Vagina (tissue), 2 donors: ENCODE measurements at regions not wholly inside any gene's neighbourhood (a gene's known extent, or its start where the extent isn't known, plus 50 kb on each side); places are given as distances from the start of the nearest gene placed in this dataset.

ENCODE experiments used
- DNase-seq, 2 donors: peaks; one replicate each; pipeline ENCODE4 v3.0.0-alpha.2; 2017; ENCODE audit errors: extremely low spot score in 2 of 2
- H3K27ac ChIP-seq: fragments of 200-600 bp; sonication (generic); one replicate; pipeline ENCODE4 v1.5.1; 2019
- H3K27me3 ChIP-seq: fragments of 200-600 bp; sonication (generic); one replicate; pipeline ENCODE4 v1.5.1; 2019
- H3K36me3 ChIP-seq, 2 donors: fragments of 200-600 bp; sonication (generic); one replicate each; pipeline ENCODE4 v1.5.1; 2017 to 2019
- H3K4me1 ChIP-seq: fragments of 200-600 bp; sonication (generic); one replicate; pipeline ENCODE4 v1.5.1; 2019
- H3K4me3 ChIP-seq, 2 donors: fragments of 200-600 bp; sonication (generic); 1 replicate in 1 of 2; 2 replicates in 1 of 2; pipeline ENCODE4 v1.5.1; 2016 to 2019
- H3K9me3 ChIP-seq: fragments of 200-600 bp; sonication (generic); one replicate; pipeline ENCODE4 v1.5.1; 2019
- POLR2A ChIP-seq, 2 donors: fragments of 450-650 bp; IDR thresholded peaks; one replicate each; pipeline ENCODE4 v1.6.1; 2017; ENCODE audit warnings: antibody characterized with exemption in 2 of 2, mild to moderate bottlenecking in 2 of 2, moderate library complexity in 2 of 2
- POLR2AphosphoS5 ChIP-seq, 2 donors: sonication (generic); formaldehyde crosslinking; IDR thresholded peaks; one replicate each; pipeline ENCODE4 v1.9.0; 2017; ENCODE audit warnings: antibody characterized with exemption in 2 of 2, mild to moderate bottlenecking in 2 of 2, low read depth in 1 of 2; ENCODE audit not compliant: insufficient read depth in 1 of 2
- intact Hi-C: fragments of 100-400 bp; cut with DNase I; formaldehyde crosslinking; loops from one replicate; pipeline ENCODE4 v1.15.1; 2023
- TF ChIP-seq, protein P1 (sequence below), 3 experiments: fragments of 450-650 bp in 2 of 3; fragments of 200-600 bp in 1 of 3; sonication (generic) in 1 of 3; IDR thresholded peaks; one replicate each; pipeline ENCODE4 v1.5.1; 2017 to 2019; ENCODE audit warnings: antibody characterized with exemption in 3 of 3, mild to moderate bottlenecking in 2 of 3, moderate library complexity in 2 of 3

DNA sequence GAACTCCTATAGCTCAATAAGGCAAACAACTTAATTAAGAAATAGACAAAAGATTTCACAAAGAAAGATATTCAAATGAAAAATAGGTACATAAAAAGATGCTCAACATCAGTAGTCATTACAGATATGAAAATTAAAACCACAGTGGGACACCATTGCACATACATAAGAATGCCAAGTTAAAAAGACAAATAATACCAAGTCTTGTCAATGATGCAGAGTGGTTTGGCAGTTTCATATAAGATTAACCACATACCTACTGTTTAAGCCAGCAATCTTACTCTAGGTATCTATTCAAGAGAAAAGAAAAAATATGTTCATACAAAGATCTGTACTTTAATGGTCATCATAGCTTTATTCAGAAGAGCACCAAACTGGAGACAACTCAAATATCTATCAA lies 63.5 kb upstream of the GLS start:
- Histone ChIP-seq H3K36me3 (no peaks in the 10 kb centered on the region), H3K9me3 (no peaks in the 10 kb centered on the region), H3K4me1 (no peaks in the 10 kb centered on the region), H3K4me3 (no peak overlapping the region), H3K27me3 (no peaks in the 10 kb centered on the region), H3K27ac (no peak overlapping the region)
- no peak for DNase-seq
- intact Hi-C loops: no loop called here
- no peak for TF ChIP-seq POLR2AphosphoS5 (IDR thresholded peaks at IDR 0.05; ENCODE audit: insufficient read depth in 1 of 2, low read depth in 1 of 2)

DNA sequence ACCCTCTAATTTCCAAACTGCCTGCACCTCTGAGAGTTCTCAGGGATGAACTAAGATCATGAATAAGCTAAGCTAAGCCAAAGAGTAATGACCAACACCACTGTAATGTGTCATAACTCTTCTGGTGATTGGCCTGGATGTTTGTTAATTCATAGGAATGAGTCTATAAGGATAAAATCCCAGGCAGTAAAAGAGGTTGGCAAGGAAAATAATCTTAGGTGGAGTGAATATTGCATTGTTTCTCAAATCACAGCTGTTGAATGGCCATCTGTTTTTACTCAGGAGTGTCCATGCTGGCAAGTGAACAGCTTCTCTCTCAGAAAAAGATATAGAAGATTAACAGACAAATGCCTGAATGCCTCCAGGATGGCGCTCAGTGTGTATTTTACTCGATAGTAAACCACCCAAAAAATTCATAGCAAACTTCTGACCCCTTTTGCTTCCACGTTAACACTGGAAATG lies 60.8 kb upstream of the GLS start:
- H3K27ac ChIP-seq: no peak overlapping the region
- H3K9me3 ChIP-seq: no peaks in the 10 kb centered on the region
- H3K4me1 ChIP-seq: no peaks in the 10 kb centered on the region
- intact Hi-C loops: no loop called here
- H3K36me3 ChIP-seq: no peaks in the 10 kb centered on the region
- TF ChIP-seq POLR2AphosphoS5 (IDR thresholded peaks at IDR 0.05; ENCODE audit: insufficient read depth in 1 of 2, low read depth in 1 of 2) (no peak), POLR2A (IDR thresholded peaks at IDR 0.05) (no peak)
- TF ChIP-seq, protein P1, sequence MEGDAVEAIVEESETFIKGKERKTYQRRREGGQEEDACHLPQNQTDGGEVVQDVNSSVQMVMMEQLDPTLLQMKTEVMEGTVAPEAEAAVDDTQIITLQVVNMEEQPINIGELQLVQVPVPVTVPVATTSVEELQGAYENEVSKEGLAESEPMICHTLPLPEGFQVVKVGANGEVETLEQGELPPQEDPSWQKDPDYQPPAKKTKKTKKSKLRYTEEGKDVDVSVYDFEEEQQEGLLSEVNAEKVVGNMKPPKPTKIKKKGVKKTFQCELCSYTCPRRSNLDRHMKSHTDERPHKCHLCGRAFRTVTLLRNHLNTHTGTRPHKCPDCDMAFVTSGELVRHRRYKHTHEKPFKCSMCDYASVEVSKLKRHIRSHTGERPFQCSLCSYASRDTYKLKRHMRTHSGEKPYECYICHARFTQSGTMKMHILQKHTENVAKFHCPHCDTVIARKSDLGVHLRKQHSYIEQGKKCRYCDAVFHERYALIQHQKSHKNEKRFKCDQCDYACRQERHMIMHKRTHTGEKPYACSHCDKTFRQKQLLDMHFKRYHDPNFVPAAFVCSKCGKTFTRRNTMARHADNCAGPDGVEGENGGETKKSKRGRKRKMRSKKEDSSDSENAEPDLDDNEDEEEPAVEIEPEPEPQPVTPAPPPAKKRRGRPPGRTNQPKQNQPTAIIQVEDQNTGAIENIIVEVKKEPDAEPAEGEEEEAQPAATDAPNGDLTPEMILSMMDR (IDR thresholded peaks at IDR 0.05): no peak
- no peaks in the 10 kb centered on the region for H3K27me3 ChIP-seq
- H3K4me3 ChIP-seq: no peak overlapping the region
- no peak for DNase-seq

DNA sequence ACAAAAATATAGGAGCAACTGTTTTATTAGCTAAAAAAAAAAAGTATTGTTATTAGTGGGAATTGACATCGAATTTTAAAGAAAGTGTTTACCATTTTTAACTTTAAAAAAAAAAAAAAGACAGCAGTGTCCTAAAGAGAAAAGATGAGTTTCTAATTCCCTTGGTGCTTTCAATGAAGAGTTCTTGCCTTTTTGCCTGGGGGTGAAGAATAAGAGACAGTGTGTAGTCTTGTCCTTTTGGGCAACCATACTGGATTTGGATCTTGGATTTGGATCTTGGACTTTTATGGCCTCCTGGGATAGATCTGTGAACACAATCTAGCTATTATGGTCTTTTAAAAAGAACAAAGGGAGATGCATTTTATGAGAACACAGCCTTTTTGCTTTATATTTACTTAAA lies 60.2 kb upstream of the GLS start:
- Histone ChIP-seq H3K4me1 (no peaks in the 10 kb centered on the region), H3K36me3 (no peaks in the 10 kb centered on the region), H3K4me3 (no peak overlapping the region), H3K27ac (no peak overlapping the region), H3K9me3 (no peaks in the 10 kb centered on the region), H3K27me3 (no peaks in the 10 kb centered on the region)
- TF ChIP-seq POLR2AphosphoS5 (IDR thresholded peaks at IDR 0.05; ENCODE audit: insufficient read depth in 1 of 2, low read depth in 1 of 2) (no peak), POLR2A (IDR thresholded peaks at IDR 0.05) (no peak)
- TF ChIP-seq, protein P1 (IDR thresholded peaks at IDR 0.05): no peak
- no peak for DNase-seq
- intact Hi-C loops: no loop called here

DNA sequence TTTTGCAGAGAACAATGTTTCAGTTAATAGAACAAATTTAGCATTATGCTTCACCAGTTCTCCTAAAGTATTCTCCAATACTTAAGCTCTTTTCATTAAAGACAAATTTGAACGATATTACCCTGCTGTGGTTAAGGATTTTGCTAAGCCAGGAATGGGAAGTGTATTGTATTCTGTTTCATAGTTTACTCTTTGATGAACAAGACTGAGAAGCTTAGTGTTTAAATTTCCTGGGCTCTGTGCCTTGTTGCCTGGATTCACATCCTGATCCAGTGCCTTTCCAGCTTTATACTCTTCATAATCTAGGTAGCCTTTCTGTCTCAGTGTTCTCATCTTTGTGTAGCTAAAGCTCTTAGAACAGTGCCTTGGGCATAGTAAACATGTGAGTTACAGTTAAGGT lies 58.6 kb upstream of the GLS start:
- intact Hi-C loops: no loop called here
- H3K9me3 ChIP-seq: no peaks in the 10 kb centered on the region
- DNase-seq: no peak
- no peak overlapping the region for H3K27ac ChIP-seq
- no peak overlapping the region for H3K4me3 ChIP-seq
- H3K4me1 ChIP-seq: no peaks in the 10 kb centered on the region
- no peaks in the 10 kb centered on the region for H3K36me3 ChIP-seq
- TF ChIP-seq, protein P1 (IDR thresholded peaks at IDR 0.05): no peak
- TF ChIP-seq POLR2A (IDR thresholded peaks at IDR 0.05) (no peak), POLR2AphosphoS5 (IDR thresholded peaks at IDR 0.05; ENCODE audit: insufficient read depth in 1 of 2, low read depth in 1 of 2) (no peak)
- no peaks in the 10 kb centered on the region for H3K27me3 ChIP-seq

DNA sequence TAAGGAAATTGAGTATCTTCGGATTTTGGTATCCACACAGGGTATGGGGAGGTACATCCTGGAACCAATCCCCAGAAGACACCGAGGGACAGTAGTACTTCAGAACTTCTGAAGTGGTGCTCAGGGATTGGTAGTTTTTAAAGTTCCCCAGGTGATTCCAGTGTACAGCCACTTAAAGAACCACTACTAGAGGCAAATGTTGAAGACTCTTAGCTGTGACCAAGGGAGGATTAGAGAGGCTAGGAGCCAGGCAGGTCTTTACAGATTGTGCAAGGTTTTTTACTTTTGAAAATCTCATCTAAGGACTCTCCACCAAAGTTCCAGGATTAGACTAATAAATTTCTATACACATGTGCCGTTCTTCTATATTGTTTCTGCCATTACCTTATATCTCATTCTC lies 52.9 kb upstream of the GLS start:
- DNase-seq: no peak
- Histone ChIP-seq H3K27ac (no peak overlapping the region), H3K4me1 (no peaks in the 10 kb centered on the region), H3K36me3 (no peaks in the 10 kb centered on the region), H3K4me3 (no peak overlapping the region), H3K9me3 (no peaks in the 10 kb centered on the region), H3K27me3 (no peaks in the 10 kb centered on the region)
- TF ChIP-seq POLR2AphosphoS5 (IDR thresholded peaks at IDR 0.05; ENCODE audit: insufficient read depth in 1 of 2, low read depth in 1 of 2) (no peak), POLR2A (IDR thresholded peaks at IDR 0.05) (no peak)
- TF ChIP-seq, protein P1 (IDR thresholded peaks at IDR 0.05): no peak
- intact Hi-C loops: no loop called here

DNA sequence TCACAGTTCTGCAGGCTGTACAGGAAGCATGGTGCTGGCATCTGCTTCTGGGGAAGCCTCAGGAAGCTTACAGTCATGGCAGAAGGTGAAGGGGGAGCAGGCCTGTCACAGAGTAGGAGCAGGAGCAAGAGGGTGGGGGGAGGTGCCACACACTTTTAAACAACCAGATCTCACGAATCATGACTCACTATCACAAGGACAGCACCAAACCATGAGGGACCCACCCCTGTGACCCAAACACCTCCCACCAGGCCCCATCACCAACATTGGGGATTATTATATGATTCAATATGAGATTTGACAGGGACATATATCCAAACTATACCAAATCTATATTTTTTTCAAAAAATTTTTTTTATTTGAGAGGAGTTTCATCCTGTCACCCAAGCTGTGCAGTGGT lies 51.0 kb upstream of the GLS start:
- intact Hi-C loops: no loop called here
- DNase-seq: no peak

More for the DNA sequence above, 51.0 kb upstream of the GLS start:
- Histone ChIP-seq H3K4me1 (no peaks in the 10 kb centered on the region), H3K4me3 (no peak overlapping the region), H3K36me3 (no peaks in the 10 kb centered on the region), H3K27ac (no peak overlapping the region), H3K9me3 (no peaks in the 10 kb centered on the region), H3K27me3 (no peaks in the 10 kb centered on the region)
- TF ChIP-seq POLR2A (IDR thresholded peaks at IDR 0.05) (no peak), POLR2AphosphoS5 (IDR thresholded peaks at IDR 0.05; ENCODE audit: insufficient read depth in 1 of 2, low read depth in 1 of 2) (no peak)
- TF ChIP-seq, protein P1 (IDR thresholded peaks at IDR 0.05): no peak
